GM18505 (cell line): ENCODE measurements at regions not wholly inside any gene's neighbourhood (a gene's known extent, or its start where the extent isn't known, plus 50 kb on each side); places are given as distances from the start of the nearest gene placed in this dataset.

Source experiments
- ATAC-seq: cut with Tn5 transposase; IDR thresholded peaks from one replicate; pipeline ENCODE4 v1.9.1; 2021; ENCODE audit not compliant: unreplicated experiment
- POLR2A ChIP-seq: IDR thresholded peaks from 4 replicates; pipeline ENCODE4 v1.6.1; 2011; ENCODE audit warnings: borderline replicate concordance; ENCODE audit not compliant: insufficient read depth, insufficient read length; ENCODE audit errors: extremely low read depth

GRCh38 chr5:159430361-159431012 is 100.2 kb upstream of the IL12B start:
- ATAC-seq: no peak

GRCh38 chr5:159435855-159436254 is 105.6 kb upstream of the IL12B start:
- no peak for TF ChIP-seq POLR2A
- no peak for ATAC-seq

More at GRCh38 chr5:159430361-159431012, 100.2 kb upstream of the IL12B start:
- no peak for TF ChIP-seq POLR2A

GRCh38 chr5:159438092-159438491 is 107.8 kb upstream of the IL12B start:
- no peak for ATAC-seq
- no peak for TF ChIP-seq POLR2A

- no peak for TF ChIP-seq POLR2A
- ATAC-seq: no peak
These were observed 108.7 kb upstream of the IL12B start for GRCh38 chr5:159439002-159439401.

GRCh38 chr5:159440235-159440634 is 109.9 kb upstream of the IL12B start:
- TF ChIP-seq POLR2A: no peak
- peak; percentile 61 for ATAC-seq

- no peak for ATAC-seq
- no peak for TF ChIP-seq POLR2A
These were observed 110.7 kb upstream of the IL12B start for GRCh38 chr5:159440968-159441367.

- no peak for TF ChIP-seq POLR2A
- ATAC-seq: no peak
These were observed 111.2 kb upstream of the IL12B start for GRCh38 chr5:159441441-159441840.

GRCh38 chr5:159442206-159442850 is 112.0 kb upstream of the IL12B start:
- TF ChIP-seq POLR2A: no peak
- ATAC-seq: no peak

- ATAC-seq: no peak
- no peak for TF ChIP-seq POLR2A
These were observed 114.3 kb upstream of the IL12B start for GRCh38 chr5:159444441-159445082.

GRCh38 chr5:159447116-159447515 is 116.8 kb upstream of the IL12B start:
- TF ChIP-seq POLR2A: no peak

GRCh38 chr5:159448841-159449407 is 118.6 kb upstream of the IL12B start:
- TF ChIP-seq POLR2A: no peak
- no peak for ATAC-seq

More at GRCh38 chr5:159447116-159447515, 116.8 kb upstream of the IL12B start:
- ATAC-seq: no peak

GRCh38 chr5:159449925-159450324 is 119.6 kb upstream of the IL12B start:
- no peak for ATAC-seq
- TF ChIP-seq POLR2A: no peak

- no peak for TF ChIP-seq POLR2A
- ATAC-seq: no peak
These were observed 120.1 kb upstream of the IL12B start for GRCh38 chr5:159450417-159450816.
